HT-29 (cell line): ENCODE measurements at regions not wholly inside any gene's neighbourhood (a gene's known extent, or its start where the extent isn't known, plus 50 kb on each side); places are given as distances from the start of the nearest gene placed in this dataset.
A peak's percentile ranks its signal among the peaks of the same experiment; 100 is the strongest.

Experiments used
- DNase-seq: peaks from one replicate; pipeline ENCODE4 v3.0.0-alpha.2; 2015; ENCODE audit warnings: low spot score

DNA sequence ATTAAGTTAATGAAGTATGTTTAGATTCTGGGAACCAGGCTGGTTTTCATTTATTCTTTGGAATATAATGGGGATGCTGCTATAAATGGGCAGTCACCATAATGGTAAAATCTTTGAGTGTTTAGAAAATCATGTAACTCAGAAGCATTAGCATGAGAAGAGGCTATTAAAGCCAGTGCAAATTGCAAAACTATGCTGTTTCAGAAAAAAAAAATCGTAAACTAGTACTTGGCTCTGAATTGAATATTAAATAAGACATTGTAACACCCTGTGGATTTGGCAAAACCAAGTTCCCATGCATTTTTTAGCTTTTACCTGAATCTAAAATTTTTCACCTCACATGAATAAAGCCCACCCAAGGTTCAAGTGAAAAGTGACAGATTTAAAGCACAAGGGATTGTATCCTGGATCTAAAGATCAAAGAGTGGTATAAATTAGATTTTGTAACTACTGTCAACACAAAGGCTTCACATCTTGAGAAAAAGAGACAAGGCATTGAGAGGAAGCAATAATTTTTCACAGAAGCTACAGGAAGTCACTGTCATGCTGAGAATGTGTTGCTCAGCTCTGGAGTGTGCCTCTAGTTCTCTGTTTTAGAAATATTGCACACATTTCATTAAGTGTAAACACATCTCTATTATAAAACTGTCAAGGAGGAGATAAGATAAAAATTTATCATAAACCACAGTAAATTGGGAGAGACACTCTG, 142.2 kb downstream of the ABCA8 start:
- no peak for DNase-seq

DNA sequence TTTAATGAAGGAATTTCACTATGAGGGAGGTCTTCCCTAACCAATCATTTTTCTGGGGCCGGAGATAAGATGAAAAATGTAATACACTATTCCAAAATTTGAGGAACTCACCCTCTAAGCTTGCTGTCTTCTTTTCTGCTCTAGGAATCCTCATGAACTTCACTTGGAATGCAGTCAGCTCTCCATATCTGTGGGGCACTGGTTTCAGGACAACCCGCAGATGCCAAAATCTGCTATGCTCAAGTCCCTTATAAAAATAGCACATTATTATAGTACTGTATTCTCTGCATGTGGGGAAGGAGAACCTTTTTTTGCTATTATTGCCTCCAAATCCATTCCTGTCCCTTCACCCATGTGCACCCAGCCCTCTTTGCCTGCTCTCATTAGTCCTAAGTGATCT, 146.0 kb downstream of the ABCA8 start:
- DNase-seq = no peak

DNA sequence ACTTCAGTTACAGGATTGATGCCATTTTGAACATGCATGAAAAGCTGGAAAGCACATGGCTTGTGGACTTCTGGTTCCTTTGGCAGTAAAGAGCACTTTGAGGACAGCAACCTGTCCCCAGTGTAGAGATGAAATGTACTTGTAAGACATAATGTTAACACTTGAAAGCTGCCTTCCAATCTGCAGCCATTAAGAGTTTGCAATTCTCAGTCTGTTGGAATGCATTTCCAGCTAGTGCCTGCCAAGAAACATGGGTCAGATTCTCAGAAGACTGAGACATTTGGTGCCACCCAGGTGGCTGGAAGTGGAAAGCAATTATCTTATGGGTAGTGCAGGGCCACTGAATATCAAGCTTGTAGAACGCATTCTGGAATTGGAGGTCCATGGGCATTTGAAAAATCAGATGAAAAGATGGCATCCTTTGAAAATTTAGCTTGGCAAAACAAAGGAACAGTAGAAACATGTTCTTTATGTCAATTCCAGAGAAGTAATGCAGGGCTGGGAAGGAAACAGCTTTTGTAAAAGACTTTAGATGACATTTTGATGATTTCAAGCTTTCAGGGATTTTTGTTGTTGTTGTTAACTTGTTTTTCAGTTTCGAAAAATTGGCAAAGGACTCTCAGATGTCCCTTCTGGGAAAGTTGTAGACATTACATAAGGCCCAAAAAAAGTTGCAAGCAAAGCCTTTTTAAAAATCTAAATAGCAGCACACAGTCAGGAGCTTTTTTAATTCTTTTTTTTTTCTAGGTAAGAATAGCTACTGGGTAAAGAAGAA, 147.0 kb downstream of the ABCA8 start:
- DNase-seq = no peak

DNA sequence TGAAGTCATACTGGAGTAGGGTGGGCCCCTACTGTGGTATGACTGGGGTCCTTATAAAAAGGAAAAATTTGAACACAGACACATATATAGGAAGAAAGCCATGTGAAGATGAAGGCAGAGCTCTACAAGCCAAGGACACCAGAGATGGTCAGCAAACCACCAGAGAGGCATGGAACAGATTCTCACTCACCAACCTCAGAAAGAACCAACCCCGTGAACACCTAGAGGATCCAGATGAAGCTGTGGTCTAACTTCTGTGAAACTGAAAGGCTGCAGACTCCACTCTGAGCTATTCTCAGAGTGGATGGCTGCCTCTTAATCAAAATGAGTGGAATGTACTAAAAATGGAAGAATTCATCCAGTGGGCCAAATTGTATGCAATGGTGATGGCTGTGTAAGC, 149.6 kb downstream of the ABCA8 start:
- DNase-seq = no peak

DNA sequence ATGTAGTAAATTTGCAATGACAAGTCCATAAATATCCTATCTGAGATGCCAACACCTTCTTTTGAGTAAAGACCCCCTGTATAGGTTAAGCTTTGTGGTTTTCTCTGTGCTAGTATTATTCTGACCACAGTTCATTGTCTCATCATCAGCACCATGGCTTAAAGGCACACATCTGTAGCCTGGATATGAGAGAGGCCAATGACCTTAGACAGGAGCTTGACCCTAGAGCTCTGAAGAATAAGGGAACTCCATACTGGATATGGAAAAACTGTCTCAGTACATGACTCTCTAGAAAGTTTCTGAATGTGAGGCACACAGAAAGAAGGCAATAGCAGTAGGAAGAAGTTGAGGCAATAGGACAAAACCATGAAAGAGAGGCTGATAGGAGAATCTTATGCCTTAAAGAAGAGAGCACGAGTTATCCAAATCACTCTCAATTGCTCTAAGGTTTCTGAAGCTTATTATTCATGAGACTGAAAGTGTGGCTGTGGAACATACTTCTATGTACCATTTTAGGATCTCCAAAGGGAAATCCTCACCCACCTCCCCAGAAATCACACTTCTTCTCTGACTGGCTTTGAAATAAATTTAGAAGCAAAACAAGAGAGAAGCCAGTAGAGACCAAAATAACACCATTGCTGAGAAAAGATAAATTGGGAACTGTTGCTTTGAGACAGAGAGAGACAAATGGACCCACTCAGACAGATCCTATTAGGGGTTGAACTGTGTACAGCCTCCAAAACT, 150.2 kb downstream of the ABCA8 start:
- DNase-seq = no peak

DNA sequence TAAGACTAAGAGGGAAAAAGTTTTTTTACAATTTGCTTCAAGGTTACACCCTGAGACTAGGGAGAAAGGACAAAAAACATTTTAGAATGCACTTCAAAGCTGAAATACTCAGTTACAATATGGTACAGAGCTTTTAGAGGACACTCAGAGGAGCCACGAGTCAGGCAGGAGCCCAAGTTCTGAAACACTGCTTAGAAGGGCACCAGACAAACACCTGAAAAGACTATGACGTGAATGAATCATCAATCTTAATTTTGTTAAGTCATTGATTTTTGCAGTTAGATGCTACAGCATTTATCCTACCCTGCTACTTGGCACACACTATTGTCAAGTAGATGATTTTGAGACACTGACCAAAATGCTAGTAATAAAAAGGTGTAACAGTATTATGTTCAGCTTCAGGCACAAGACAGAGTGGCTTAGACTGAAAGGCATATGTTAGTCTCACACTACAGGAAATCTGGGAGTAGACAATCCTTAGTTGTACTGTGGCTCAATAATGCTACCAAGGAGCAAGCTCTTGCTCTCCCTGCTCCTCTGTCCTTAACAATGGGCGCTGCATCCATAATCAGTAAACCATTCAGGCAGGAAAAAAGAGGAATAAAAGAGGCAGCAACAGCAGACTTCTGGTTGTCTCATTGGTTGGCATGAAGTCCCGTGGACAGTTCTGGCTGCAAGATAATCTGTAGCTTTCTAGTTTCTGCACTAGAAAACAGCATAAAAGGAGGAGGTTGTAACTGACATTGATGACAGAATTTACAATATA, 151.8 kb downstream of the ABCA8 start:
- no peak for DNase-seq

DNA sequence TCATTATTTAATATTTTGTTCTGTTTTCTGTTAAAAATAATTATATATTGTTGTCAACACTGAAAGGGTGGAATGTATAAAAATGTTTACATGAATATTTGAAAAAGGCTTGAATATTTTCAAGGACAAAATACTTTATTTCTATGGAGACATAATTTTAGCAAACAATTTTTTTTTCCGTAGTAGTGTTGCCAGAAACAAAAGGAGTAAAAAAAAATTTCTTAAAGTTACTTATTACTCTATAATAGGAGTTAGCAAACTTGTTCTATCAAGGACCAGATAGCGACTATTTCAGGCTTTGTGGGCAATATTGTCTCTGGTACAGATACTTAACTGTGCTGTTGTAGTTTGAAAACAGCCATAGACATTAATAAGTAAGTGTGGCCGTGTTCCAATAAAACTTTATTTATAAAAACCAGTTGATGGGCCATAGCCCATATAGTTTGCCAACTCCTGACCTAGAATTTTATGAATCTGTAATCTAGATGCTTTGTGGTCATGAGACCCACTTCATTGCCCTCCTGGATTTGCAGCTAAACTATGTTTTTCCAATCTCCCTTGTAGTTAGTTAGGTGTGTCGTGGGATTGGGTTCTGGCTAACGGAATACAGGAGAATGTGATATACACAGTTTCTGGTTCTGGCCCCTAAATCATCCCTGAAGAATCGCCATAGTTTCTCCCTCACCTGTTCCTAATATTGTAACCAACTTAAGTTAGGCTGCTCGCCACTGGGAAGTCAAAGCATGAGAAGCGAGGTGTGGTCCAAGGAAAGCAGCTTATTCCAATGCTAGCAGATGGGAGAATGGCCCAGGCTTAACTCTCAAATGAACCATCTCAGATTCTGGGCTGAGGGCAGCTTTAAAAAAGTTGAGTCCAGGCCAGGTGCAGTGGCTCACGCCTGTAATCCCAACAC, 153.6 kb downstream of the ABCA8 start:
- DNase-seq = no peak

DNA sequence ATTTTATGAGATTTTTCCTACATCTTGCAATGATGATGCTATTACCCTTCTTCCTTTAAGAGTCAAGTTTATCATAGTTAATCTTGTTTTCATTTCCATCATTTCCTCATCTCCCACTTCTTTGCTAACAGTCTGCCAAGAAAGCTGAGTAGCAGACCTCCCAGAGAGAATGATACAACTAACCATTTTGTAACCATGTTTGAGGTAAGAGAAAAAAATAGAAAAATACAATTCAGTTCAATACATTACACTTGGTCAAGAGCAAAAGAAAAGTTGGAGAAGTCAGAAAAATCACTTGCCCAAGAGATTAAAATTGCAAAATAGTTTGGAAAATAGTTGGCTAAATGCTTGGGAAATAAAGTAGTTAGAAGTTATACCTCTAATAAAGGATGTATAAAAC, 154.4 kb downstream of the ABCA8 start:
- no peak for DNase-seq

DNA sequence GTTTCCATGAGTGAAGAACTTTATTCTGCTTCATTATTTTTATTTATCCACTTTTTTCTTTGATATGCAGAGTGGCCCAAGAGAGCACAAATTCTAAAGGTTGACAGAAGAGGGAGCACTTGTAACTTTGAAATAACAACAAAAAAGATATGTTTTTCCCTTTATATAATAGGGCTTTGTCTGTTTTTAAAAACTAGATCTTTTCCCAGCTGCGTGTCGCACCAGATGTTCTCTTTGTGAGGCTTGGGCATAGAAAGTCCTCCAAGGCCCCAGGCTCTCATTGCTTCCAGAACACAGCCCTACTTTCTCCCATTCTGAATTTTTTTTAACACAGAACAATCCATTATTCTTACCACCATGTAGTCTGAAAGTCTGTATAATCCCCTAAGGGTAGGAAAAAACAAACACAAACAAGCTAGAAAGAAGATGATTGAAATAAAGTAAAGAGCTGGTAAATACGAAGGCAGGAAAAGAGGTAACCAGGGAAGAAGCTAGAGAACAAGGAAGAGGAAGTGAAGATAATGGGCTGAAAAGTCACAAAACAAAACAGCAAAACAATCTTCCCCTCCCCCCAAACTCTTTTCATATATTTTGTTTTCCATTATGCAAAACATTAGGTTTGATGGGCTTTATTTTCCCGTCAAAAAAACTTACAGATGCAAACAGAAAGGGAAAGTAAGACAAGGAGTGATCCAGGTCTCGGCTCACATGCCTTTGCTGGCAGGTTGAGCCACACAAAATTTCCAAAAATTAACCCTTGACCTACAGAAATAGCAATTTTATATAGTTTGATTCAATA, 160.4 kb downstream of the ABCA8 start:
- peak; percentile 21 for DNase-seq

DNA sequence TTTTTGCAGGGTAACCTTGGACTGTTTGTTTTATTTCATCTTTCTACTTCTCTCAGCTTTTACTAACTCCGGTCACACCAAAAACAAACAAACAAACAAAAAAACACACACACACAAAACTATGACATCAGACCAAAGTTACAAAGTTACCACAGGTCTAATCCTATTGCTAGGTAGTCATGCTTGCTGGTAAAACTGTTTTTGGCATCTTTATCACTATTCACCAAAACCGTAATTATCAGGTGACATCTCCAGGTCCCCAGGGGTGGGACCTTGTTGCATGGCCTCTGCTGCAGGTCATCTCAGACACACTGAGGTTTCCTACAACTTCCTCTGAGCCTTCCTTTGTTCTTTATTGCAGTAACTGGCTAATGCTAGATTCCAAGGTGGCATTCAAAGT, 162.3 kb downstream of the ABCA8 start:
- no peak for DNase-seq

DNA sequence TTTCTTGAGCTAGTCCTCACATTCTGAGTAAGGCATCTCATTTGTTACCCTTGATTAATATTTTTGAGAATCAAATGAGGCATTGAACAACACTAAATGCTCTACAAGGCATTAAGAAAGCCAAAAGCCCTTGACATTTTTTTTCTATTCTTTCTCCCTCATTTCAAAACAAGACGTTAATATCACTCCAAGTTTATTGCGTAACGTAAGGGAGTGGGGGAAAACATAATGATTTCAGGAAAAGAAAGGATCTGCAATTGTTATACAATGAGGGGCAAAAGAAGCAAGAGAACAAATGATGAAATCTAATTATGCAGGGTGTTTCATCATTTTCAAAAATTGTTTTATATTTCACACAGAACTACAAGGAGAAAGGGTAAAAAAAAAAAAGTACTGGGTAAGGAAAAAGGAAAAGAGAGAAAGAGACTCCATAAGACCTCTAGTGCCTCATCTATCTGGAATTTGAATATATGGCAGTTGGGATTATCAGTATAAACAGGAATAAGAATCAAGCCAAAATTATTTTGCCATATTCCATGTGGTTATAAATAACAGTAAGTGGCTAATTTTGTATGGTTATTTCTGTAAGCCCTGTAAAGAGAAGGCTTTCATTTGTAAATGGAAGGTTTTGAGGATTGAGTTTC, 163.0 kb downstream of the ABCA8 start:
- DNase-seq = no peak

DNA sequence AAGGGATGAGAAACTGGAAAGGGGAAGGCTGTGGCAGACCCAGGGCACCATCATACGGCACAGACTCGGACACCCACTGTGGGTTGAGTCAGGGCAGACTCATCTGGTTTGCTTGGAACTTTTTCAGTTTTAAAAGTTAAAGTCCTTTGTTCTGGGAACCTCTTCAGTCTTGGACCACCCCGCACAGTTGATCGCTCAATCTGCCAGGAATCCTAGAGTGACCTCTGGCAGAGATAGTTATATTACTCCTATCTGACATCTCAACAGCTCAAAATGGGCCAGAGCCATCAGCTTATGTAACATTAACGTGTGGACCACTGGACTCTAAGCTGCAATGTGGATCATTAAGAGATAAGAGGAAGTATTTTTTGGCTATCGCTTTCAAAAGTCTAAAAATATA, 164.3 kb downstream of the ABCA8 start:
- no peak for DNase-seq

DNA sequence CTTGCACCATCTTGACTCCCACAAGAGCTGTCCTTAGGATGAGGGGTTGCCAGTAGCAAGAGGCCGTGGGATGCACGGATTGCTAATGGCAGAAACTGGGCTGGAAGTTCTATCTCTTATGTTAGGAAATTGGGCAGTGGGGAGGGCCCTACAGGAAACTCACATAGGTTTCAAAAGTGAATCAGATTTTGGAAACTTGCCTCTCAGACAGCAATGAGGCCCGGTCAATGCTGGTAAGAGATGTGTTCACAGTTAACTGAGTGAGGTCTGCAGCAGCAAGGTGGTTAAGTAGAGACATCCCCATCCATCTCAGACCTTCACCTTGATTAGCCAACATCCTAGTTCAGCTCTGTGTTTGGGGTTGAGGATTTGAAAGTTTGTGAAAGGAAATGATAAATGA, 164.7 kb downstream of the ABCA8 start:
- no peak for DNase-seq

DNA sequence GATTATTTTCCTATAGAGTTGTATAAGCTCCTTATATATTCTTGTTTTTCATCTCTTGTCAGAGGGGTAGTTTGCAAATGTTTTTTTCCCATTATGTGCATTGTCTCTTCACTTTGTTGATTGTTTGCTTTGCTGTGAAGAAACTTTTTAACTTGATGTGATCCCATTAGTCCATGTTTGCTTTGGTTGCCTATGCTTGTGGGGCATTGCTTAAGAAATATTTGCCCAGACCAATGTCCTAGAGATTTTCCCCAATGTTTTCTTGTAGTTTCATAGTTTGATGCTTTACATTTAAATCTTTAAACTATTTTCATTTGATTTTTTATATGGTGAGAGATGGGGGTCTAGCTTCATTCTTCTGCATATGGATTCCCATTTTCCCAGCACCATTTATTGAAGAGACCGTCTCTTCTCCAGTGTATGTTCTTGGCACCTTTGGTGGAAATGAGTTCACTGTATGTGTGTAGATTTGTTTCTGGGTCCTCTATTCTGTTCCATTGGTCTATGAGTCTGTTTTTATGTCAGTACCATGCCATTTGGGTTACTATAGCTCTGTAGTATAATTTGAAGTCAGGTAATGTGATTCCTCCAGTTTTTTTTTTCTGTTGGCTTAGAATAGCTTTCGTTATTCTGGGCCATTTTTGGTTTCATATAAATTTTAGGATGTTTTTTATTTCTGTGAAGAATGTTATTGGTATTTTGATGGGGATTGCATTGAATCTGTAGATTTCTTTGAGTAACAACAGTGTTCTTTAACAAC, 165.8 kb downstream of the ABCA8 start:
- no peak for DNase-seq

DNA sequence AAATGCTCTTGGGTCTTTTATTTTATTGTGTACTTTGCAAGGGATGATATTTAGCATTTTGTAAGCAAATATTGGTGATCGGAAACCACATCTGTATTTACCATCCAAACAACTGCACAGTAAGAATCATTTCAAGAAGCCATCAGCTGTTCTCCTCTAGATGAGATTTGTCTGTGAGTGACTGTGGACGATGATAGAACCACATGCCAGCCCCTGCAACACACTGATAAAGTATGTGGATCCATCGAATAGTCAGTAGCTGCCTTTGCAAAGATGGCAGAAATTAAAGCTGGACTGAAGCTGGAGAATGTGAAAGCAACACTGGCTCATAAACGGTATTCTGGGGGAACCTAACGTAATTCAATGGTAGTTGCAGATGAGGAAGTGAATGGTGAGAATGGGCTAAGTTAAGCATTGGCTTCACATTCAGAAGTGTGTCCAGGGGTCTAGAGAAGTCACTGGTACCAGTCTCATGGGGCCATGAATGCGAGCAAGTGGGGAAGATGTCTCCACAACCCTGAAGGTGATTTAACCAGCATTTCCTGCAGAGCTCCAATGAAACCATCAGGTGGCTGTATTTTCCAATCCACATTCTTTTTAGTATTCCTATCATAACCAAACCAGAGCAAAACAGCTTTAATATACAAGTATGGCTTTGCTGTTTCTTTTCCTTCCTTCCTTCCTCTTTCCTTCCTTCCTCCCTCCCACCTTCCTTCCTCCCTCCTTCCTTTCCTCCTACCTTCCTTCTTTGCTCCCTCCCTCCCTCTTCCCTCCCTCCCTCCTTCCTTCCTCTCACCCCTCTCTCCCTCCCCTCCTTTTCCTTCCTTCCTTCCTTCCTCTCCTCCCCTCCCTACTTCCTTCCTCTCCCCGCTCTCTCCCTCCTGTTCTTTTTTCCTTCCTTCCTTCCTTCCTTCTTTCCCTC, 169.4 kb downstream of the ABCA8 start:
- DNase-seq = no peak

DNA sequence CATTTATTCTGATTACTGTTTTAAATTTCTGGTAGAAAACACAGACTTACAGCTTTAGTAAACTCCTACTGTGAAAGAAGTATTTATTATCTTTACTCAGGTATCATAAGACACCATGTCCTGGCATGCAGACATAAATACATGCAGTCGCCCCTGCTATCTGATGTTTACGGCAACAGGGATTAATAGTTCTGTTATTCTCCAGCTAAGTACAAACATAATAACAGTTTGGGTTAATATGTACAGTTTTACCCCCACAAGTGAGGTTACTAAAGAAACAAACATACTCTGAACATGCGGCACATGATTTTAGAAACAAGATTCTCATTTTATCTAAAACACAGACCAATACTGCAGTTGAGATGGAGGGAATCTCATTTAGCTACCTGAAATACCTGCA, 170.8 kb downstream of the ABCA8 start:
- DNase-seq = no peak

DNA sequence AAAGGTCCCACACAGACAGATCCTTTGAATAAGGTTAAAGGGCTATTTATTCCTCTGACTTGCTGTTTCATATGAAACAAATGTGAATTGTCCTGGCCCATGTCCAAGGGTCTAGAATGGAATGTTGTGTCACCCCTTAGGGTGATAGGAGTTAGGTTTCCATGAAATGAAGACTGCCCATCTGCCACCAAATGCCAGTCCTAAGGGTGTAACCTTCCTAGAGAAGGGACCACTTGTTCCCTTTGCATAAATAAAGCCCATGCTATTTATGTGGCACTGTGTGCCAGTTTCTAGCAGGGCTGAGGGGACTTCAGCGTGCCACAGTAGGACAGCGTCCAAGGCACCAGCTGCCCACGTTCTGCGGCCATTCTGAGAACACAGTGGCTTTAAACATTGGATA, 171.3 kb downstream of the ABCA8 start:
- DNase-seq = no peak

DNA sequence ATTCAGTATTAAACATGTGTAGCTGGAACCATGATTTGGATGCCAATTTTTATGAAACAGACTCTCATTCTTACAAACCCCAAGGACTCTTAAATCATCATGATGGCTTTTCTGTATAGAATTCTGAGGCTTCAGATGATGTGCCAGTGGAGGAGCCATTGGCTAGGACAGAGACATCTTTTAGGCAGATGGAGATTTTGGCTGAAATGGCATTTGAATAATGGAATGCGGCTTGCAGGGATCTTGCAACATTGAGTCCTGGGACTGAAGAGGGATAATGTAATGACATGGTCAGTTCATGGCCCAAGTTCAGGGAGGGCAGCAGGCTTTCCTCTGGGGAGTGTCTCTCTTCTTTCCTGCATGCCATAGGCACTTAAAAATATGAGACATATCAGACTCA, 172.4 kb downstream of the ABCA8 start:
- no peak for DNase-seq
